Vagina (tissue), 2 donors: ENCODE measurements at regions not wholly inside any gene's neighbourhood (a gene's known extent, or its start where the extent isn't known, plus 50 kb on each side); places are given as distances from the start of the nearest gene placed in this dataset.

Experiments used
- DNase-seq, 2 donors: peaks; one replicate each; pipeline ENCODE4 v3.0.0-alpha.2; 2017; ENCODE audit errors: extremely low spot score in 2 of 2
- H3K27ac ChIP-seq: fragments of 200-600 bp; sonication (generic); one replicate; pipeline ENCODE4 v1.5.1; 2019
- H3K27me3 ChIP-seq: fragments of 200-600 bp; sonication (generic); one replicate; pipeline ENCODE4 v1.5.1; 2019
- H3K36me3 ChIP-seq, 2 donors: fragments of 200-600 bp; sonication (generic); one replicate each; pipeline ENCODE4 v1.5.1; 2017 to 2019
- H3K4me1 ChIP-seq: fragments of 200-600 bp; sonication (generic); one replicate; pipeline ENCODE4 v1.5.1; 2019
- H3K4me3 ChIP-seq, 2 donors: fragments of 200-600 bp; sonication (generic); 1 replicate in 1 of 2; 2 replicates in 1 of 2; pipeline ENCODE4 v1.5.1; 2016 to 2019
- H3K9me3 ChIP-seq: fragments of 200-600 bp; sonication (generic); one replicate; pipeline ENCODE4 v1.5.1; 2019
- CTCF ChIP-seq, 3 experiments: fragments of 450-650 bp in 2 of 3; fragments of 200-600 bp in 1 of 3; sonication (generic) in 1 of 3; IDR thresholded peaks; one replicate each; pipeline ENCODE4 v1.5.1; 2017 to 2019; ENCODE audit warnings: antibody characterized with exemption in 3 of 3, mild to moderate bottlenecking in 2 of 3, moderate library complexity in 2 of 3
- POLR2A ChIP-seq, 2 donors: fragments of 450-650 bp; IDR thresholded peaks; one replicate each; pipeline ENCODE4 v1.6.1; 2017; ENCODE audit warnings: antibody characterized with exemption in 2 of 2, mild to moderate bottlenecking in 2 of 2, moderate library complexity in 2 of 2
- POLR2AphosphoS5 ChIP-seq, 2 donors: sonication (generic); formaldehyde crosslinking; IDR thresholded peaks; one replicate each; pipeline ENCODE4 v1.9.0; 2017; ENCODE audit warnings: antibody characterized with exemption in 2 of 2, mild to moderate bottlenecking in 2 of 2, low read depth in 1 of 2; ENCODE audit not compliant: insufficient read depth in 1 of 2
- intact Hi-C: fragments of 100-400 bp; cut with DNase I; formaldehyde crosslinking; loops from one replicate; pipeline ENCODE4 v1.15.1; 2023

- no peaks in the 10 kb centered on the region for H3K27me3 ChIP-seq
- no peaks in the 10 kb centered on the region for H3K9me3 ChIP-seq
- no peaks in the 10 kb centered on the region for H3K4me1 ChIP-seq
- no peak overlapping the region for H3K27ac ChIP-seq
- intact Hi-C loops = no loop called here
- H3K36me3 ChIP-seq = no peaks in the 10 kb centered on the region
- no peak for DNase-seq
- no peak overlapping the region for H3K4me3 ChIP-seq
- TF ChIP-seq POLR2A (IDR thresholded peaks at IDR 0.05) = no peak
Measured at GRCh38 chr9:115675834-115676233, 477.8 kb upstream of the PAPPA start.

- Histone ChIP-seq H3K27ac (no peak overlapping the region), H3K9me3 (no peaks in the 10 kb centered on the region), H3K27me3 (no peaks in the 10 kb centered on the region), H3K4me1 (no peaks in the 10 kb centered on the region), H3K36me3 (no peaks in the 10 kb centered on the region), H3K4me3 (no peak overlapping the region)
- no peak for DNase-seq
- intact Hi-C loops = no loop called here
- no peak for TF ChIP-seq POLR2AphosphoS5 (IDR thresholded peaks at IDR 0.05; ENCODE audit: insufficient read depth in 1 of 2, low read depth in 1 of 2)
- TF ChIP-seq POLR2A (IDR thresholded peaks at IDR 0.05) = no peak
- TF ChIP-seq CTCF (IDR thresholded peaks at IDR 0.05) = no peak
Measured at GRCh38 chr9:115680231-115680630, 473.4 kb upstream of the PAPPA start.

DNA sequence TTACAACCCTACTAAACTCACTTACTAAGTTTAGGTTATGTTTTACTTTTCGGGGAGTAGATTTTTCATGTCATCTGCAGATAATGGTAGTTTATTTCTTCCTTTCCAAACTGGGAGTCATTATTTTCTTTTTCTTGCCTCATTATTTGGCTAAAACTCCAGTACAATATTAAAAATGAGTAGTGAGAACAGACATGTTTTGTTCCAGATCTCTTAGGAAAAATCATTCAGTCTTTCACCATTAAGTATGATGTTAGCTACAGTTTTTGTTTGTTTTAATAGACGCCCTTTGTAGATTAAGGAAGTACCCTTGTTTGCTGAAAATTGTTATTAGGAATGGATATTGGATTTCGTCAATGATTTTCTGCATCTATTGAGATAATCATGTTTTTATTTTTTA lies 472.0 kb upstream of the PAPPA start:
- intact Hi-C loops = no loop called here
- no peaks in the 10 kb centered on the region for H3K27me3 ChIP-seq
- no peak overlapping the region for H3K4me3 ChIP-seq
- TF ChIP-seq POLR2A (IDR thresholded peaks at IDR 0.05) = no peak
- no peak for TF ChIP-seq CTCF (IDR thresholded peaks at IDR 0.05)
- no peaks in the 10 kb centered on the region for H3K36me3 ChIP-seq
- no peak for DNase-seq
- no peak overlapping the region for H3K27ac ChIP-seq
- no peaks in the 10 kb centered on the region for H3K4me1 ChIP-seq
- no peaks in the 10 kb centered on the region for H3K9me3 ChIP-seq

GRCh38 chr9:115686069-115686468 lies 467.5 kb upstream of the PAPPA start:
- intact Hi-C loops = no loop called here
- H3K27ac ChIP-seq = no peak overlapping the region
- H3K9me3 ChIP-seq = no peaks in the 10 kb centered on the region
- H3K27me3 ChIP-seq = no peaks in the 10 kb centered on the region
- no peaks in the 10 kb centered on the region for H3K36me3 ChIP-seq
- TF ChIP-seq POLR2A (IDR thresholded peaks at IDR 0.05) = no peak
- TF ChIP-seq POLR2AphosphoS5 (IDR thresholded peaks at IDR 0.05; ENCODE audit: insufficient read depth in 1 of 2, low read depth in 1 of 2) = no peak
- TF ChIP-seq CTCF (IDR thresholded peaks at IDR 0.05) = no peak
- no peak for DNase-seq
- H3K4me1 ChIP-seq = no peaks in the 10 kb centered on the region
- no peak overlapping the region for H3K4me3 ChIP-seq

- no peaks in the 10 kb centered on the region for H3K36me3 ChIP-seq
Measured at GRCh38 chr9:115687356-115687755, 466.2 kb upstream of the PAPPA start.

More at GRCh38 chr9:115687356-115687755, 466.2 kb upstream of the PAPPA start:
- no peak overlapping the region for H3K27ac ChIP-seq
- intact Hi-C loops = no loop called here
- H3K4me1 ChIP-seq = no peaks in the 10 kb centered on the region
- H3K27me3 ChIP-seq = no peaks in the 10 kb centered on the region
- TF ChIP-seq POLR2A (IDR thresholded peaks at IDR 0.05) = no peak
- no peak for TF ChIP-seq POLR2AphosphoS5 (IDR thresholded peaks at IDR 0.05; ENCODE audit: insufficient read depth in 1 of 2, low read depth in 1 of 2)
- TF ChIP-seq CTCF (IDR thresholded peaks at IDR 0.05) = no peak
- H3K9me3 ChIP-seq = no peaks in the 10 kb centered on the region
- no peak overlapping the region for H3K4me3 ChIP-seq
- DNase-seq = no peak
